Sciatic nerve (tissue), 2 donors: ENCODE measurements at regions not wholly inside any gene's neighbourhood (a gene's known extent, or its start where the extent isn't known, plus 50 kb on each side); places are given as distances from the start of the nearest gene placed in this dataset.
"Not testable (repeated sequence)": the region's sequence is repeated elsewhere in the genome, so short reads cannot be mapped to it uniquely, and the experiment has no call there.

ENCODE experiments used
- ATAC-seq: fragments of 200-7000 bp; cut with Tn5 transposase; one replicate; pipeline ENCODE4 v1.9.1; 2020; ENCODE audit warnings: mild to moderate bottlenecking, moderate library complexity
- DNase-seq: peaks from one replicate; pipeline ENCODE4 v3.0.0-alpha.2; 2020; ENCODE audit warnings: low spot score
- intact Hi-C: fragments of 100-400 bp; cut with DNase I; formaldehyde crosslinking; loops from one replicate; pipeline ENCODE4 v1.14.2; 2022
- donor health status: DM: no; HTN: no; CAD: no.
- donor health status: DM: no; HTN: no; CAD: no.

DNA sequence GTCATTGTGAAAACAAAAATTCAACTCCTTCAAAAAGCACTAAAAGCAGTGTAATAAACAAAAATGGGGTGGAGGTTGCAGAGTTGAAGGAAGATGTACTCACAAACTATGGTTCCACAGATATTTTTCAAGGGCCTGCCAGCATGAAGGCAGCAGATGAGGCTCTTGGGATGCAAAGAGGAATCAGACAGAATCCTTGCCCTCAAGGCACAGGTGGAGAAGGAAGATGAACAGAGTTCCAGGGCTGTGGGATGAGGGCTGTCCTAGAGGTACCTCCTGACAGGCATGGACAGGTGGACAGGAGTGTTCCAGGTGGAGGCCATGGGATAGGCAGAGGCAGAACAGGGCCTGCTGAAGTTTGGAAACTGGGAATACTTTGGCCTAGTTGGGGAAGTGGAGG lies 140.5 kb upstream of the ANKH start:
- intact Hi-C loops, result no loop called here
- ATAC-seq (no peak), DNase-seq (no peak)

DNA sequence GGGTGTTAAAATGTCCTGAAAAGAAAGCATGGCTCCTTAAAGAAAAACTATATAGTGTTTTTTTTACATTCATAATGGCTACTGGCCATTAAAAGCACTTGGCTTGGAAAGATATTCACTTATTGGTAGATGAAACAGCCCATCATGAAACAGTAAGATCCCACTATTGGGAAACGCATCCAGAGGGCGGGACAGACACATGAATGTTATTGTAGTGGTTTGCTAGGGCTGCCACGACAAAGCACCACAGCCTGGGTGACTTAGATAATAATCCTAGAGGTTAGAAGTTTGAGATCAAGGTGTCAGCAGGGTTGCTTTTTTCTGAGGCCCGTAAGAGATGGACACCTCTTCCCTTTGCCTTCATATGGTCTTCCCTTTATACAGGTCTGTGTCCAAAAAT lies 139.4 kb upstream of the ANKH start:
- intact Hi-C loops, result no loop called here
- ATAC-seq (no peak), DNase-seq (no peak)

DNA sequence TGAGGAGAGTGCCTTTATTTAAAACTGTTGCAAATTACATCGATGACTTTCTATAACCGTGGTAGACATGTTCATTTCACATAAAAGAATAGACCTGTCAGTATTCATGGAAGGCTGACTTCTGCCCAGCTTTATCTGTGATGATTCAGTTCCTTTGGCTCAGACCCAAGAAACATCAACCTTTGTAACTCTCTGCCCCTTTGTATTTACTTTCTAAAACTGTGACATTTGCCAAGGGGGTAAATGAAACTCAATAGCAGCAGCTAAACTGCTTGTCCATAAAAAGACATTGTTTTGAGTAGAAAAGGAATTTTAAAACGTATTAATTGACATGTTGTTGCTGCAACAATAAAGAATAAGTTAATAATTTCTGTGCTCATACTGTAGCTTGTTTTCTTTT lies 137.8 kb upstream of the ANKH start:
- DNase-seq (no peak), ATAC-seq (no peak)
- intact Hi-C loops, result no loop called here

DNA sequence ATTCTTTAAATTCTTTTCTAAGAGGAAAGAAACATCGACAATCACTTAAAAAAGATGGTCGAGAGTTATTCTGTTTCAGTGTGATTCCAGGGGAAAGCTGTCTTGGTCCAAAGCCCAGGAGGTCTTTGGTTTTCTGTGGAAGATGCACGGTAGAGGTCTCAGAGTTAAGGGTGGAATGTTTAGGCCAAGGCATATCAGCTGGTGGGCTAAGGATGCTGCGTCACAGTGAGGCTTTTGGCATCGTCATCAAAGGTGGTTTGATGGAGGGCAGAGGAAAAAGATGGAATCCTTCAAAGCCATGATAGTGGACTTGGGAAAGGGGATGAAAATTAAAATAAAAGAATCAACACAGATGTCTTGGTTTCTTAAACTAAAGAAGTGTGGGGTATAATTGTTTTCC lies 137.3 kb upstream of the ANKH start:
- no peak for ATAC-seq
- intact Hi-C loops, result no loop called here
- DNase-seq, result no peak

DNA sequence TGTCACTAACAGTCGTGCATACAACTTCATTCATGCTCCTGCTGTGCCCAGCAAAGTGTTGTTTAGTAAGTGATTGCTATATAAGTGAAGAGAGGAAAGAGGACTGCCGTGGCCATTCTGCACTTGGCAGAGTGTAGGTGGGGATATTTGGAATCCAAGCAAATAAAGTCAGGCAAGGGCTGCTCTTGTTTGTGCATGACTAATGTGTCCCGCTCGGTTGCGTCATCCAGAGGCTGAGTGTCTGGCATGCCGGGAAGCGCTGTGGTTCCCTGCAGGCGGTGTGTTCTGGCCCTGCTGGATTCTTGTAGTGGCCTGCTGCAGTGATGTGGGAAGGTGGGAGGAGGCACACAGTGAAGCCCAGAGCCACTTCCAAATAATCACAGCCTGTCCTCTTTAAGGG lies 136.9 kb upstream of the ANKH start:
- intact Hi-C loops, result no loop called here

DNA sequence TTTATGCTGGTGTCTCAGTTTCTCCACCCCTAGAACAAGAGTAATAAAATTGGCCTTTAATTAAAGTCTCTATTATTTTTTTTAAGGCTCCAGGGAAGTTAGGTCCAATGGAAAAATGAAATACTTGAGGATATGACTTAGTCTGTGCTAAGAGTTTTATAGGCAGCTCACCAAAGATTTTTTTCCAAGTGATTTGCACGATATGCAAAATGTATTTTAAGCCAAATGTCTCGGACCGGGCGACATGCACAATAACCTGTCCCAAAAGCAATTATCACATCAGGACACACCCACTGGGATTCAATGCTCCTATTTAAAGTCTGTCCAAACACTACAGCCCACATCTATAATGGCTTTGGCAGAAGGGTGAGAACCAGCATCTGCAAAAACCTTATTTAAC lies 136.1 kb upstream of the ANKH start:
- intact Hi-C loops, result no loop called here
- DNase-seq (no peak), ATAC-seq (no peak)

More for the DNA sequence above, 136.9 kb upstream of the ANKH start:
- DNase-seq (peak; percentile 91), ATAC-seq (peak; percentile 98)

DNA sequence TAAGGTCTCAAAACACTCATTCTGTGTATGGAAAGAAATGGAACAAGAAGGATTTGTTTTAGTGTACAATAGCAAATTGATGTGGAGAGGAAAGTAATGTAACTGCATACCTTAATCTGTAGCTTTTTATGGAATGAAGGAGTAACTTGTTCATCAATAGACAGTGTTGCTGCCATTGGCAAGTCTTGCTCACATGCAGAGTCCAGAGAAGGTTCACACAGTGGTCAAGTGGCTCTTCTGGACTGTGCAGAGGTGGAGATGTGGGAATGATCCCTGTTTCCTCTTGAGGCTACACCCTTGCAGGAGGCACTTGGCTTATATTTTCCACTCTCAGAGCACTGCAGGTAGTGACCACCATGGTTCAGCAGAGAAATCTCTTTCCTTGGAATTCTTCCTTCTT lies 132.9 kb upstream of the ANKH start:
- ATAC-seq (no peak), DNase-seq (no peak)
- intact Hi-C loops, result loop anchor here (5.0 kb wide), 1 partner anchor 277 kb away; no protein-coding TSS in a partner anchor

DNA sequence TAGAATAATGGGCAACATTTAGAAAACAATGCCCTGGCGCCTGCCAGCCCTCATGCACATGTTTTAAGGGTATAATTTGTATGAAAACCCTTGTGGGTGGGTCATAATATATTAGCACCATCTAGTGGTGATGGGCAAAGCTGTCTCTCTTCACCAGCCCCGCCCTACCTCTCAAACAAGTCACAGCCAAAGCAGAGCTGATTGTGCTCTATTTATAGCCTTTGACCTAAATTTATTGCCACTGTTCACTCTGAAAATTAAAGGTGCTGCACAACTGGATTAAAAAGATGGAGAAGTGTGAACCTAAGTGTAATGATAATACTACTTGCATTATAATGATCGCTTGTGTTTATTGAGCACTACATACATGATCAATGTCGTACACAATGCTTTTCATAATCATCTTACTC lies 131.9 kb upstream of the ANKH start:
- intact Hi-C loops, result loop anchor here (5.0 kb wide), 1 partner anchor 276 kb away; no protein-coding TSS in a partner anchor
- ATAC-seq, result peak; percentile 93
- peak; percentile 59 for DNase-seq

DNA sequence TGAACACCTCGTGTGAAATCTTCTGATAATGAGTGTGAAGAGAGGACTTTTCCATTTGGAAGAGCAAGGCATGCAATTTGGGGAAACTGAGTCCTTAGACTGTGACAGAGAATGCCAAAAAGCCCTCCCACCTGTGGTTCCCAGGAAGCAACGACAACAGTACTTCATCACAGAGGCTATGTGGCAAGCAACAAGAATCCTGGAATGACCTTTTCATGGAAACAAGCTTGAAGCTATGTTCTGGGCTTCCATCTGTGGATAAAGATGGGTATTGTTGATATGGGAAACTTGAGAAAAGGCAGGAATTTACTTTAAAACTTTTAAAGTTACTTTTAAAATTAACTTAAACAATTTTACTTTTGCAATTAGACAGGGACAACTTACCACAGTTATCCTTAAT lies 131.2 kb upstream of the ANKH start:
- DNase-seq, result no peak
- intact Hi-C loops, result loop anchor here (5.0 kb wide), 1 partner anchor 275 kb away; no protein-coding TSS in a partner anchor
- peak; percentile 50 for ATAC-seq

DNA sequence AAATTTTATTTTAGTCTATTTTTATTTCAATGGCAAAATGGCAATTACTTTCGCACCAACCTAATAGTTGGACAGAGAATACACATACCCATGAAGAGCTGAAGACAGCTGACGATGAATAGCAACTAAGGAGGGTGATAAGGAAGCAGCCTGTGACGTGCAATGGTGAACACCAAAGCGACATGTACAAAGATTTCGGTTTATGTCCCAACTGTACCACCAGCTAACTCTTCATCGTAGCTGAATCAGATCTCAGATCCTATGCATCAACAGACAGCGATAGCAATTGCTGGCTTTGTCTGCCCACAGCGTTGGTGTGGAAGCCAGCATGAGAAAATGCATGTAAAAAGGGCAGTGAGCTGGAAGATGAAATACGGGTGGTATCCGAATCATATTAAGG lies 130.6 kb upstream of the ANKH start:
- ATAC-seq, result no peak
- no peak for DNase-seq
- intact Hi-C loops, result loop anchor here (5.0 kb wide), 1 partner anchor 275 kb away; no protein-coding TSS in a partner anchor

DNA sequence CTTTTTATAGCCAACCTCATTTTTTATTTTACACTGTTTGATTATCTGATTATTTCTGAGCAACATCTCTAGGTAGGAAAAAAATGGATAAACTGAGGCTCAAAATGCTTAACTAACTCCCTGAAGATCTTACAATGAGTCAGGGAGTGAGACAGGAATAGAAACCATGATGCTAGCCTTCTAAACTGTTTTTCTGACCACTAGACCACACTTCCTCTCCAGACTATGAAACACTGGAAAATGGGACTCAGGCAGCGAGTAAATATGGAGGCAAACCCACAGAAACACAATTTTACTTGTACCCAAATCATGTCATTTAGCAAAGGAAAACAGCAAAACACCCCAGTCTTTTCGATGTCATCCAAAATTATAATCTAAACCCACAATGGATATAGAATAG lies 129.9 kb upstream of the ANKH start:
- ATAC-seq, result no peak
- intact Hi-C loops, result loop anchor here (5.0 kb wide), 1 partner anchor 274 kb away; no protein-coding TSS in a partner anchor
- no peak for DNase-seq

DNA sequence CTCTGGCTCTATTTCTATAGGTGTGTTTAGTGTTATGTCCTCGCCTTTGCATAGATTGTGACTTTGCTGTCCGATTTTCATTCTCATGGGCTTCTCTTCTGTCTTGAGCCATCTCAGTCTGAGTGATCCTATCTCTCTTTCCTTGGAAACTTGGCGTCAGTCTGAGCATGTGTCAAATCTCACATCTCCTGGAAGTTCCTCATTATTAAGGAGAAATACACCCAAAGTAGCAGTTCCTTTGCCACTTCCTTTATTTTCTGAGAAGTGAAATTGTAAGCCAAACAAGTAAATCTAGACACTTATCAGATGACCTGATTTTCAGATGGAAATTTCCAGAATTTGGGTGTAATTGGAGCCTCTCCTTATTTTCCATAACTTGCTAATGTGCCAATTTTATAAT lies 126.9 kb upstream of the ANKH start:
- ATAC-seq, result no peak
- DNase-seq, result no peak
- intact Hi-C loops, result no loop called here

DNA sequence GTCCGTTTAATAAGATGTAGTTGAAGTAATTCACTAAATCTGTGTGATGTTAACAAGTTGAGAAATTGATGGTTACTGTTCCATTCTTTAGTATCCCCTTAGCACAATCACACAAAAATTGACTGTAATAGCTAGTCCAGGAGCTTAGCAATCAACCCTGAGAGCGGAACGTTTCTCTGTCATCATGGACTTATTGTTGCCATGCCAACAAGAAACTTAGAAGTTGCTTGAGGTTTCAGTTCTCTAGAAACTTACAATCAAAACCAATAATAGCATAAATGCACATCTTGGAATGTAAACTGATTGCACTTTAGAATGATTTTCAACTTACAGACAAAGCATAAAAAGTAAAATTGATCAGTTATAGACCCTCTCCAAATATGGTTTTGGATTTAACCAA lies 125.4 kb upstream of the ANKH start:
- peak; percentile 60 for ATAC-seq
- intact Hi-C loops, result no loop called here
- no peak for DNase-seq

DNA sequence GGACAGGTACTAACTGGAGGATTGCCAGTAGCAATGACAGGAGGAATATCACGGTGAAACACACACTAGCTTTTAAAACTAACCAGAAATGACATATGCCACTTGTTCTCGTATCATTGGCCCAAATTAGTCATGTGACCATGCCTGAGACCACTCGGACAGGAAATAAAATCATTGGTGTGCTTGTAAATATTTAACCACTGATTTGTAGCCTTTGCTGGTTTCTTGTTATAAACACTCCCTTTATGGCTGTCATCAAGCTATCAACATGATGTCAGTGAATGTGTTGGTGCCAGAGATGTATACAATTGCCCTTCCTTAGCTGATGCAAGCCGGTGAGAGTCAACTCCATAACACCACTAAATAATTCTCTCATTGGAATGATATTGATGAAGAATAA lies 123.7 kb upstream of the ANKH start:
- ATAC-seq, result no peak

DNA sequence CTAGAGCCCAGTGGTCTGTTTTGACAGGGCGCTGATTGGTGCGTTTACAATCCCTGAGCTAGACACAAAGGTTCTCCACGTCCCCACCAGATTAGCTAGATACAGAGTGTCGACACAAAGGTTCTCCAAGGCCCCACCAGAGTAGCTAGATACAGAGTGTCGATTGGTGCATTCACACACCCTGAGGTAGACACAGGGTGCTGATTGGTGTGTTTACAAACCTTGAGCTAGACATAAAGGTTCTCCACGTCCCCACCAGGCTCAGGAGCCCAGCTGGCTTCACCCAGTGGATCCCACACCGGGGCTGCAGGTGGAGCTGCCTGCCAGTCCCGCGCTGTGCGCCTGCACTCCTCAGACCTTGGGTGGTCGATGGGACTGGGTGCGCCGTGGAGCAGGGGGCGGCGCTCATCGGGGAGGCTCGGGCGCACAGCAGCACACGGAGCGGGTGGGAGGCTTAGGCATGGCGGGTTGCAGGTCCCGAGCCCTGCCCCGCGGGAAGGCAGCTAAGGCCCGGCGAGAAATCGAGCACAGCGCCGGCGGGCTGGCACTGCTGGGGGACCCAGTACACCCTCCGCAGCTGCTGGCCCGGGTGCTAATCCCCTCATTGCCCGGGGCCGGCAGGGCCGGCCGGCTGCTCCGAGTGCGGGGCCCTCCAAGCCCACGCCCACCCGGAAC lies 122.0 kb upstream of the ANKH start:
- DNase-seq, result not testable (repeated sequence)

More for the DNA sequence above, 123.7 kb upstream of the ANKH start:
- DNase-seq, result no peak
- intact Hi-C loops, result no loop called here

DNA sequence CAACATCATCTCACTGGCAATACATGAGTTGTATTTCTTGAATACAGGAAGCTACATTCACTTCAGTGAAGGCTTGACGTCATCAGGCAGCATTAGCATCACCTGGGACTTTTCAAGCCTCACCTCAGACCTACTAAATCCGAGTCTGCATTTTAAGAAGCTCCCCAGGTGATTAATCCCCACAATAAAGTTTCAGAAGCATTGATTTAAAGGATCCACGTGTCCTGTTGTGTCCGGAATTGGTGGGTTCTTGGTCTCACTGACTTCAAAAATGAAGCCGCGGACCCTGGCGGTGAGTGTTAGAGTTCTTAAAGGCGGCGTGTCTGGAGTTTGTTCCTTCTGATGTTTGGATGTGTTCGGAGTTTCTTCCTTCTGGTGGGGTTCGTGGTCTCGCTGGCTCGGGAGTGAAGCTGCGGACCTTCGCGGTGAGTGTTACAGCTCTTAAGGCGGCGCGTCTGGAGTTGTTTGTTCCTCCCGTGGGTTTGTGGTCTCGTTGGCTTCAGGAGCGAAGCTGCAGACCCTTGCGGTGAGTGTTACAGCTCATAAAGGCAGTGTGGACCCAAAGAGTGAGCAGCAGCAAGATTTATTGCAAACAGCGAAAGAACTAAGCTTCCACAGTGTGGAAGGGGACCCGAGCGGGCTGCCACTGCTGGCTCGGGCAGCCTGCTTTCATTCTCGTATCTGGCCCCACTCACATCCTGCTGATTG lies 121.3 kb upstream of the ANKH start:
- intact Hi-C loops, result not testable (repeated sequence)
- ATAC-seq, result peak; percentile 55

More for the DNA sequence above, 122.0 kb upstream of the ANKH start:
- ATAC-seq, intact Hi-C loops: not testable (repeated sequence)

DNA sequence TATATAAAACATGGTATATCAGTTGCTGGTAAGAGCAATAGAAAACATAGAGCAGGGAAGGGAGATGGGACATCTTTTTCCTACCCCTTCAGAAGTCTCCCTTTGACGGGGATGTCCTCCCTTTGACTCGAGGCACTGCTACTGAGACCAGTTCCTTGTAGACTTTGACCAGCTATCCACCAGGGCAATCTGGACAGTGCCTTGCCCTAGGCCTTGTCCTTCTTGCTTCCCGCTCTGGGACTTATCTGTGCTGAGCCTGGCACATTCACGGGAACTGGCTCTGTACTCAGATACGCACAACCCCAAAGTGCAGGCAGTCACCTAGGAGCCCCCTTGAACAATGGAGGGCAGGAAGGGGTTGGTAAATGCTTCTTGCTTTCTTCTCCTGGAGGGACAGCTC lies 116.6 kb upstream of the ANKH start:
- ATAC-seq (no peak), DNase-seq (no peak)
- intact Hi-C loops, result no loop called here

More for the DNA sequence above, 121.3 kb upstream of the ANKH start:
- not testable (repeated sequence) for DNase-seq

DNA sequence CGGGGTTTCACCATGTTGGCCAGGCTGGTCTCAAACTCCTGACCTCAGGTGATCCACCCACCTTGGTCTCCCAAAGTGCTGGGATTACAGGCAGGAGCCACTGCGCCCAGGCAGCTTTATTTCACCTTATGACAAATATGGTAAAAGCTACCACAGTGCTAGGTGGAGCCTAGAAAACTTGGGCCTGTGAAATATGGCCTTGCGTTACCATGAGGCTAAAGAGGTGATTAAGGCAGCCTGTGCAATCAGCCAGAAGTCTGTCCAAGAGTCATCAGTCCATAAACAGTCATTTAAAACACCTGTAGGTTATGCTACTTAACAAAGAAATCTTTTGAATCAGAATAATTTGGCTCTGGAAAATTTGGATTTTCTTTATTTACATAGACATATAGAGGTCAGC lies 114.8 kb upstream of the ANKH start:
- no peak for ATAC-seq
- intact Hi-C loops, result no loop called here
- DNase-seq, result no peak

DNA sequence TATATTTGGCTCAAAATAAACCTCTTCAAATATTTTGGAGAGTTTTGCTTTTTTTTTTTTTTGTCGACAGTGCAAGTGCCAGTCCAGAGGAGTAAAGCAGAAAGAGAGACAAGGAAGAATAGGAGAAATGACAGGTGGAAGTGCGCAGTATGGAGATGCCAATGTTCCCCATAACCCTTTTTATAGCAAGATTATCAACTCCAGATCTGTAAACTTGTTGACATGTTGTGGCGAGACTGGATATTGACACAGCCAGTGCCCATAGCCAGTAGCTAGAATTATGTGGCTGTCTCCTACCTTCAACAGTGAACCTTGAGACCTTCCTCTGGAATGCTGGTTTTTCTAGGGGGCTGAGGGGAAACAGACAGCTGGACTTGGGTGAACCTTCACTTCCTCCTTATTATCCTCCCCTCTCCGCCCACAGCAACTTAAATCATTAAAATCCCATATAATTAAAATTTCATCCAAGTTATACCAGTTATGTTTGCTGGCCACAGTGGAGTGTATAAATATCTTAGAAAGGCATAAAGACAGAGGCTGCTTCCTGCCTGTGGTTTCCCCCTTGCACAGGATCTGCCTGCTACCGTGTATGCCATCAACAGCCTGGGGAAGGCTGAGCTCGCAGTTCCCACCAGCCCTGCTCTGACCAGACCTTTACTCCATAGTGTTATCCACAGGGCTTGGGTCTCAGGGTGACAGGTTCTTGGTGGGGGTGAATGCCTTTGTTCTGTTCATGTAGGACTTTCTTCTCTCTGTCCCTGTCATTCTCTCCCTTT lies 112.3 kb upstream of the ANKH start:
- intact Hi-C loops, result no loop called here
- DNase-seq, result no peak
- no peak for ATAC-seq

DNA sequence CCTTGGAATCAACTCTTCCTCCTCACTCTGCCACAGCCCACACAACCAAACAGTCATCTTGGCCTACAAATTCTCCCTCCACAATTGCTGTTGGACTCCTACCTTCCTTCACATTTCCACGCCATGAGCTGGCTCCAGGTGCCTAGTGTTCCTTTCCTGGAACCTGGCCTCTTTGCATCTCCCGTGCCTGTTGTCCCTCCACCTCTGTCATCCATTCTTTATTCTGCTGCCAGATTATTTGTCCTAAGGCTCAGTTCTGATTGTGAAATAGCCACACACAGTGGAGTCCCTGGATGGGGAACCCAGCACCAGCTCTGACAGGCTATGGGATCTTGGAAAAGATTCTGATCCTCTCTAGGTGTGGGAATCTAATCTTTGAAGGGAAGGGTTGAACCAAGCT lies 109.1 kb upstream of the ANKH start:
- DNase-seq (no peak), ATAC-seq (no peak)
- intact Hi-C loops, result no loop called here
